ENCODE measurements at regions not wholly inside any gene's neighbourhood (a gene's known extent, or its start where the extent isn't known, plus 50 kb on each side); places are given as distances from the start of the nearest gene placed in this dataset.

GRCh38 chr10:130378556-130379400, 242.6 kb downstream of the GLRX3 start:
- TF ChIP-seq CTCF (IDR thresholded peaks at IDR 0.05 in 4 of 5, conservative IDR thresholded peaks at IDR 0.05 in 1 of 5) (no peak), POLR2A (IDR thresholded peaks at IDR 0.05) (no peak)
